GM12875 (cell line): ENCODE measurements at regions not wholly inside any gene's neighbourhood (a gene's known extent, or its start where the extent isn't known, plus 50 kb on each side); places are given as distances from the start of the nearest gene placed in this dataset.

Experiments
- H3K4me3 ChIP-seq: one replicate; pipeline ENCODE4 v1.5.1; 2011; ENCODE audit warnings: low read depth, low read length, control low read depth
- CTCF ChIP-seq: IDR thresholded peaks from 2 replicates; pipeline ENCODE4 v1.5.1; 2011; ENCODE audit warnings: low read depth, mild to moderate bottlenecking, control low read depth, inconsistent platforms, low read length, moderate library complexity, borderline replicate concordance; ENCODE audit not compliant: insufficient read depth

GRCh38 chr10:78774614-78774998 is 294.2 kb upstream of the ZMIZ1 start:
- H3K4me3 ChIP-seq = no peak overlapping the region
- TF ChIP-seq CTCF = no peak

- TF ChIP-seq CTCF = no peak
- H3K4me3 ChIP-seq = no peak overlapping the region
These were observed 293.6 kb upstream of the ZMIZ1 start for GRCh38 chr10:78774999-78775711.

GRCh38 chr10:78775891-78776290 is 292.9 kb upstream of the ZMIZ1 start:
- H3K4me3 ChIP-seq = no peak overlapping the region
- no peak for TF ChIP-seq CTCF

- no peak for TF ChIP-seq CTCF
- no peak overlapping the region for H3K4me3 ChIP-seq
These were observed 292.0 kb upstream of the ZMIZ1 start for GRCh38 chr10:78776756-78777155.

GRCh38 chr10:78777466-78777865 is 291.3 kb upstream of the ZMIZ1 start:
- no peak for TF ChIP-seq CTCF
- no peak overlapping the region for H3K4me3 ChIP-seq

- TF ChIP-seq CTCF = no peak
These were observed 290.9 kb upstream of the ZMIZ1 start for GRCh38 chr10:78777867-78778266.

More at GRCh38 chr10:78777867-78778266, 290.9 kb upstream of the ZMIZ1 start:
- H3K4me3 ChIP-seq = no peak overlapping the region
